Ureter (tissue), 1 donor: ENCODE measurements at regions not wholly inside any gene's neighbourhood (a gene's known extent, or its start where the extent isn't known, plus 50 kb on each side); places are given as distances from the start of the nearest gene placed in this dataset.

ENCODE experiments used
- DNase-seq: peaks from one replicate; pipeline ENCODE4 v3.0.0-alpha.2; 2020; ENCODE audit warnings: low spot score
- donor health status: DM: yes; HTN: yes; CAD: no.

- no peak for DNase-seq
These were observed 549.2 kb upstream of the POM121L12 start for GRCh38 chr7:52486267-52486666.

- DNase-seq, result no peak
These were observed 553.4 kb upstream of the POM121L12 start for GRCh38 chr7:52482076-52482475.

GRCh38 chr7:52481571-52481970 is 553.9 kb upstream of the POM121L12 start:
- no peak for DNase-seq

GRCh38 chr7:52479990-52480389 is 555.4 kb upstream of the POM121L12 start:
- no peak for DNase-seq

- DNase-seq, result no peak
These were observed 560.3 kb upstream of the POM121L12 start for GRCh38 chr7:52475001-52475582.

- no peak for DNase-seq
These were observed 561.7 kb upstream of the POM121L12 start for GRCh38 chr7:52473756-52474155.

- DNase-seq, result no peak
These were observed 563.3 kb upstream of the POM121L12 start for GRCh38 chr7:52472006-52472620.

GRCh38 chr7:52465216-52465615 is 570.2 kb upstream of the POM121L12 start:
- no peak for DNase-seq

- DNase-seq, result no peak
These were observed 572.1 kb upstream of the POM121L12 start for GRCh38 chr7:52463341-52463740.

GRCh38 chr7:52462474-52462873 is 573.0 kb upstream of the POM121L12 start:
- DNase-seq, result no peak

- DNase-seq, result no peak
These were observed 579.9 kb upstream of the POM121L12 start for GRCh38 chr7:52455571-52455970.

GRCh38 chr7:52450816-52451215 is 584.6 kb upstream of the POM121L12 start:
- DNase-seq, result no peak

- DNase-seq, result no peak
These were observed 587.8 kb upstream of the POM121L12 start for GRCh38 chr7:52447581-52448180.

- no peak for DNase-seq
These were observed 599.2 kb upstream of the POM121L12 start for GRCh38 chr7:52436278-52436677.

- no peak for DNase-seq
These were observed 604.2 kb upstream of the POM121L12 start for GRCh38 chr7:52431082-52431815.

- DNase-seq, result no peak
These were observed 612.2 kb upstream of the POM121L12 start for GRCh38 chr7:52423251-52423650.

GRCh38 chr7:52413051-52413450 is 622.4 kb upstream of the POM121L12 start:
- no peak for DNase-seq

- DNase-seq, result no peak
These were observed 625.4 kb upstream of the POM121L12 start for GRCh38 chr7:52410032-52410431.

GRCh38 chr7:52406808-52407207 is 628.6 kb upstream of the POM121L12 start:
- no peak for DNase-seq

GRCh38 chr7:52382731-52383130 is 652.7 kb upstream of the POM121L12 start:
- DNase-seq, result no peak

- no peak for DNase-seq
These were observed 665.5 kb upstream of the POM121L12 start for GRCh38 chr7:52369922-52370321.

GRCh38 chr7:52365349-52365748 is 670.1 kb upstream of the POM121L12 start:
- DNase-seq, result no peak

GRCh38 chr7:52362521-52362920 is 672.9 kb upstream of the POM121L12 start:
- no peak for DNase-seq
